ENCODE measurements at regions not wholly inside any gene's neighbourhood (a gene's known extent, or its start where the extent isn't known, plus 50 kb on each side); places are given as distances from the start of the nearest gene placed in this dataset.

DNA sequence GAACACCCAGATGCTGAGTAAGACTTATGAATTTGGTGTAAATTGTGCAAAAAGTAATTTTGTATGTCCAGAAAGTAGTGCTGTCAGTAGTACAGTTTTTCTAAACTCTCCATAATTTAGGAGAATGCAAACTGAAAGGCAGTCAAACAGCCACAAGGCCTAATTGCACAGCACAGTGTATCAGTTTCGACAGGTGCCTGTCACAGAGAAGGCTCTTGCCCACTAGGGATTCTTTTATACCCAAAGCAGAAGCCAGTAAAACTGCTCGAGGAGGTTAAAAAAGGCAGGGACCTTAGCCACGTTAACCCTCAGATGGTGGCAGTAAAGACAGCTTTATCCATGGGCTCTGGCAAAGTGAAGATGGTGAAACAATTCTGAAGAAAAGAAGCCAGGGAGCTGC is 69.4 kb upstream of the GATB start (continued):
- TF ChIP-seq, protein P1, sequence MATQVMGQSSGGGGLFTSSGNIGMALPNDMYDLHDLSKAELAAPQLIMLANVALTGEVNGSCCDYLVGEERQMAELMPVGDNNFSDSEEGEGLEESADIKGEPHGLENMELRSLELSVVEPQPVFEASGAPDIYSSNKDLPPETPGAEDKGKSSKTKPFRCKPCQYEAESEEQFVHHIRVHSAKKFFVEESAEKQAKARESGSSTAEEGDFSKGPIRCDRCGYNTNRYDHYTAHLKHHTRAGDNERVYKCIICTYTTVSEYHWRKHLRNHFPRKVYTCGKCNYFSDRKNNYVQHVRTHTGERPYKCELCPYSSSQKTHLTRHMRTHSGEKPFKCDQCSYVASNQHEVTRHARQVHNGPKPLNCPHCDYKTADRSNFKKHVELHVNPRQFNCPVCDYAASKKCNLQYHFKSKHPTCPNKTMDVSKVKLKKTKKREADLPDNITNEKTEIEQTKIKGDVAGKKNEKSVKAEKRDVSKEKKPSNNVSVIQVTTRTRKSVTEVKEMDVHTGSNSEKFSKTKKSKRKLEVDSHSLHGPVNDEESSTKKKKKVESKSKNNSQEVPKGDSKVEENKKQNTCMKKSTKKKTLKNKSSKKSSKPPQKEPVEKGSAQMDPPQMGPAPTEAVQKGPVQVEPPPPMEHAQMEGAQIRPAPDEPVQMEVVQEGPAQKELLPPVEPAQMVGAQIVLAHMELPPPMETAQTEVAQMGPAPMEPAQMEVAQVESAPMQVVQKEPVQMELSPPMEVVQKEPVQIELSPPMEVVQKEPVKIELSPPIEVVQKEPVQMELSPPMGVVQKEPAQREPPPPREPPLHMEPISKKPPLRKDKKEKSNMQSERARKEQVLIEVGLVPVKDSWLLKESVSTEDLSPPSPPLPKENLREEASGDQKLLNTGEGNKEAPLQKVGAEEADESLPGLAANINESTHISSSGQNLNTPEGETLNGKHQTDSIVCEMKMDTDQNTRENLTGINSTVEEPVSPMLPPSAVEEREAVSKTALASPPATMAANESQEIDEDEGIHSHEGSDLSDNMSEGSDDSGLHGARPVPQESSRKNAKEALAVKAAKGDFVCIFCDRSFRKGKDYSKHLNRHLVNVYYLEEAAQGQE (IDR thresholded peaks at IDR 0.05; ENCODE audit: low read depth), result no peak
- no peak for TF ChIP-seq CBX3 (IDR thresholded peaks at IDR 0.05; ENCODE audit: low read depth)
- TF ChIP-seq CEBPB (IDR thresholded peaks at IDR 0.05; ENCODE audit: low read depth), result no peak
- TF ChIP-seq ZNF274 (IDR thresholded peaks at IDR 0.05; ENCODE audit: low read depth, low read length), result no peak
- TF ChIP-seq, protein P2, sequence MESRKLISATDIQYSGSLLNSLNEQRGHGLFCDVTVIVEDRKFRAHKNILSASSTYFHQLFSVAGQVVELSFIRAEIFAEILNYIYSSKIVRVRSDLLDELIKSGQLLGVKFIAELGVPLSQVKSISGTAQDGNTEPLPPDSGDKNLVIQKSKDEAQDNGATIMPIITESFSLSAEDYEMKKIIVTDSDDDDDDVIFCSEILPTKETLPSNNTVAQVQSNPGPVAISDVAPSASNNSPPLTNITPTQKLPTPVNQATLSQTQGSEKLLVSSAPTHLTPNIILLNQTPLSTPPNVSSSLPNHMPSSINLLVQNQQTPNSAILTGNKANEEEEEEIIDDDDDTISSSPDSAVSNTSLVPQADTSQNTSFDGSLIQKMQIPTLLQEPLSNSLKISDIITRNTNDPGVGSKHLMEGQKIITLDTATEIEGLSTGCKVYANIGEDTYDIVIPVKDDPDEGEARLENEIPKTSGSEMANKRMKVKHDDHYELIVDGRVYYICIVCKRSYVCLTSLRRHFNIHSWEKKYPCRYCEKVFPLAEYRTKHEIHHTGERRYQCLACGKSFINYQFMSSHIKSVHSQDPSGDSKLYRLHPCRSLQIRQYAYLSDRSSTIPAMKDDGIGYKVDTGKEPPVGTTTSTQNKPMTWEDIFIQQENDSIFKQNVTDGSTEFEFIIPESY (IDR thresholded peaks at IDR 0.05; ENCODE audit: extremely low read depth, insufficient replicate concordance, low read length), result no peak
- TF ChIP-seq RAD21 (IDR thresholded peaks at IDR 0.05; ENCODE audit: low read depth), result no peak
- TF ChIP-seq EZH2phosphoT487 (IDR thresholded peaks at IDR 0.05; ENCODE audit: borderline replicate concordance), result no peak

DNA sequence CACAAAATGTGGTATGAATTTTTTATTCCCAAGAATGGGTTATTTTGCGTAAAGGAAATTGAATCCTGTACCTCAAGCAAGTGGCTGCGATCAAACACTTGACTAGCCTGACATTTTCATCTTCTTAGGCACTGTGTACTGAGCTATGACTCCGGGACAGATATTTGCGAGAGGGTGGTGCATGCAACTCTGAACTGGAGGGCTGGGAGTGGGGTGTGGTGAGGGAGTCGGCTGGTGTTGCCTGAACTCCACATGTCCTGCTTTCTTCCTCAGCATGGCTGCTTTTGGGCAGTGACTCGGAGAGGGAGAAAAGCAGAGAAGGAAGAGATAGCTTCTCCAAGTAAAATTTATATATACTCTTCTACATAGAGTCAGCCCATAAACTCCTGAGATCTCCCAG is 68.5 kb upstream of the GATB start:
- TF ChIP-seq POLR2AphosphoS5 (IDR thresholded peaks at IDR 0.05; ENCODE audit: low read depth, low read length), result no peak
- no peak for TF ChIP-seq ELF1 (IDR thresholded peaks at IDR 0.05; ENCODE audit: borderline replicate concordance, low read depth)
- TF ChIP-seq, protein P3, sequence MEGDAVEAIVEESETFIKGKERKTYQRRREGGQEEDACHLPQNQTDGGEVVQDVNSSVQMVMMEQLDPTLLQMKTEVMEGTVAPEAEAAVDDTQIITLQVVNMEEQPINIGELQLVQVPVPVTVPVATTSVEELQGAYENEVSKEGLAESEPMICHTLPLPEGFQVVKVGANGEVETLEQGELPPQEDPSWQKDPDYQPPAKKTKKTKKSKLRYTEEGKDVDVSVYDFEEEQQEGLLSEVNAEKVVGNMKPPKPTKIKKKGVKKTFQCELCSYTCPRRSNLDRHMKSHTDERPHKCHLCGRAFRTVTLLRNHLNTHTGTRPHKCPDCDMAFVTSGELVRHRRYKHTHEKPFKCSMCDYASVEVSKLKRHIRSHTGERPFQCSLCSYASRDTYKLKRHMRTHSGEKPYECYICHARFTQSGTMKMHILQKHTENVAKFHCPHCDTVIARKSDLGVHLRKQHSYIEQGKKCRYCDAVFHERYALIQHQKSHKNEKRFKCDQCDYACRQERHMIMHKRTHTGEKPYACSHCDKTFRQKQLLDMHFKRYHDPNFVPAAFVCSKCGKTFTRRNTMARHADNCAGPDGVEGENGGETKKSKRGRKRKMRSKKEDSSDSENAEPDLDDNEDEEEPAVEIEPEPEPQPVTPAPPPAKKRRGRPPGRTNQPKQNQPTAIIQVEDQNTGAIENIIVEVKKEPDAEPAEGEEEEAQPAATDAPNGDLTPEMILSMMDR (IDR thresholded peaks at IDR 0.05 in 2 of 3, conservative IDR thresholded peaks at IDR 0.05 in 1 of 3; ENCODE audit: borderline replicate concordance in 1 of 3, insufficient read depth in 1 of 3, low read depth in 2 of 3, low read length in 2 of 3), result no peak
- TF ChIP-seq SIN3A (IDR thresholded peaks at IDR 0.05; ENCODE audit: low read depth), result no peak
- no peak for TF ChIP-seq EGR1 (IDR thresholded peaks at IDR 0.05; ENCODE audit: low read depth)
- TF ChIP-seq SRF (IDR thresholded peaks at IDR 0.05; ENCODE audit: low read depth), result no peak
- TF ChIP-seq ZNF274 (IDR thresholded peaks at IDR 0.05; ENCODE audit: low read depth, low read length), result no peak
- no peak for TF ChIP-seq JUND (IDR thresholded peaks at IDR 0.05)
- no peaks in the 10 kb centered on the region for H3K4me1 ChIP-seq (ENCODE audit: control insufficient read depth in 1 of 2, insufficient read depth in 2 of 2, low read length in 2 of 2)
- no peak overlapping the region for H3K9ac ChIP-seq (ENCODE audit: low read length)
- H4K20me1 ChIP-seq (ENCODE audit: insufficient read depth), result no peaks in the 10 kb centered on the region
- H3K4me3 ChIP-seq (replicated peaks in 1 of 2; ENCODE audit: low read depth in 1 of 2, low read length in 2 of 2), result no peak overlapping the region
- RAD21 ChIA-PET (ENCODE audit: low non-redundant PET in 1 of 2, low total read pairs in 2 of 2, uncharacterized antibody in 2 of 2, unreplicated experiment in 2 of 2), result no interaction called here
- ATAC-seq (no peak), DNase-seq (ENCODE audit: low read depth, low spot score) (no peak)
- H3K79me2 ChIP-seq (ENCODE audit: insufficient read depth, low read length), result no peaks in the 10 kb centered on the region
- no peaks in the 10 kb centered on the region for H3K36me3 ChIP-seq (ENCODE audit: control insufficient read depth in 1 of 2, insufficient read depth in 2 of 2, low read length in 2 of 2)
- no peak overlapping the region for H2AFZ ChIP-seq (ENCODE audit: low read depth, low read length, poor library complexity, severe bottlenecking)
- intact Hi-C loops (cut with micrococcal nuclease), result no loop called here
- CTCF ChIA-PET, result no interaction called here
- no peak overlapping the region for H3K4me2 ChIP-seq (ENCODE audit: low read length)
- no TSS peak for BruUV-seq (replicated peaks)
- POLR2A ChIA-PET, result no interaction called here
- H3K27me3 ChIP-seq (ENCODE audit: insufficient read depth, low read length), result no peaks in the 10 kb centered on the region
- H3K27ac ChIP-seq (ENCODE audit: low read depth, low read length), result no peak overlapping the region
- H3K9me3 ChIP-seq (ENCODE audit: control insufficient read depth in 1 of 2, insufficient read depth in 1 of 2, low read depth in 1 of 2, low read length in 2 of 2), result no peaks in the 10 kb centered on the region
- no peaks in the 10 kb centered on the region for H3K9me2 ChIP-seq (ENCODE audit: insufficient read depth)
